CD14-positive monocyte (primary cell): ENCODE measurements at regions not wholly inside any gene's neighbourhood (a gene's known extent, or its start where the extent isn't known, plus 50 kb on each side); places are given as distances from the start of the nearest gene placed in this dataset.

Experiments
- DNase-seq, 3 donors: peaks; one replicate each; pipeline ENCODE4 v3.0.0-alpha.2; 2011 to 2022
- H2AFZ ChIP-seq: 2 replicates; pipeline ENCODE4 v1.6.0; 2012; ENCODE audit warnings: mild to moderate bottlenecking, low read depth, low read length, inconsistent platforms; ENCODE audit not compliant: insufficient read depth, poor library complexity, severe bottlenecking
- H3K27ac ChIP-seq, 2 donors: 1 replicate in 1 of 2; 2 replicates in 1 of 2; pipeline ENCODE4 v1.5.1; 2012 to 2013; ENCODE audit warnings: low read length in 2 of 2, control low read depth in 1 of 2, inconsistent platforms in 1 of 2, low read depth in 1 of 2, mild to moderate bottlenecking in 1 of 2
- H3K27me3 ChIP-seq, 2 donors: one replicate each; pipeline versions ENCODE4 v1.6.0 to v1.6.1; 2011 to 2013; ENCODE audit warnings: low read length in 2 of 2; ENCODE audit not compliant: control insufficient read depth in 2 of 2, insufficient read depth in 2 of 2
- H3K36me3 ChIP-seq, 2 donors: replicated peaks in 1 of 2; 1 replicate in 1 of 2; 2 replicates in 1 of 2; pipeline versions ENCODE4 v1.5.1 to v1.6.1; 2012 to 2013; ENCODE audit warnings: low read length in 2 of 2, control low read depth in 1 of 2, inconsistent platforms in 1 of 2, mild to moderate bottlenecking in 1 of 2; ENCODE audit not compliant: insufficient read depth in 2 of 2, control insufficient read depth in 1 of 2
- H3K4me1 ChIP-seq, 2 donors: 1 replicate in 1 of 2; 2 replicates in 1 of 2; pipeline versions ENCODE4 v1.5.1 to v1.6.1; 2012 to 2013; ENCODE audit warnings: low read length in 2 of 2, control low read depth in 1 of 2, inconsistent platforms in 1 of 2, mild to moderate bottlenecking in 1 of 2, moderate library complexity in 1 of 2; ENCODE audit not compliant: insufficient read depth in 2 of 2, control insufficient read depth in 1 of 2
- H3K4me2 ChIP-seq: replicated peaks from 2 replicates; pipeline ENCODE3; 2012; ENCODE audit warnings: low read length, moderate library complexity, mild to moderate bottlenecking; ENCODE audit not compliant: poor library complexity, severe bottlenecking; ENCODE audit errors: extremely low read depth
- H3K4me3 ChIP-seq, 3 experiments: fragments of 200-600 bp in 1 of 3; sonication (generic) in 1 of 3; replicated peaks in 1 of 3; 1 replicate in 2 of 3; 2 replicates in 1 of 3; pipeline ENCODE4 v1.5.1; 2011 to 2013; ENCODE audit warnings: low read length in 3 of 3, mild to moderate bottlenecking in 3 of 3, control low read depth in 2 of 3, low read depth in 2 of 3, inconsistent platforms in 1 of 3, moderate library complexity in 1 of 3
- H3K79me2 ChIP-seq: 2 replicates; pipeline ENCODE4 v1.6.0; 2012; ENCODE audit warnings: mild to moderate bottlenecking, control low read depth, inconsistent platforms, low read length, moderate library complexity; ENCODE audit not compliant: insufficient read depth
- H3K9ac ChIP-seq: 2 replicates; pipeline ENCODE4 v1.6.0; 2017; ENCODE audit warnings: low read length, mild to moderate bottlenecking; ENCODE audit not compliant: insufficient read depth, poor library complexity, severe bottlenecking
- H3K9me3 ChIP-seq, 2 donors: replicated peaks in 1 of 2; 1 replicate in 1 of 2; 2 replicates in 1 of 2; pipeline versions ENCODE4 v1.5.1 to v1.6.1; 2012 to 2013; ENCODE audit warnings: low read length in 2 of 2, control low read depth in 1 of 2; ENCODE audit not compliant: control insufficient read depth in 1 of 2, insufficient read depth in 1 of 2
- H4K20me1 ChIP-seq: 2 replicates; pipeline ENCODE4 v1.6.0; 2012; ENCODE audit warnings: mild to moderate bottlenecking, low read length, control low read depth, moderate library complexity; ENCODE audit not compliant: insufficient read depth
- H3K27ac Mint-ChIP-seq, 7 donors: one replicate each; pipeline ENCODE4 v1.8.0; 2020; ENCODE audit warnings: mild to moderate bottlenecking in 7 of 7, mixed read lengths in 7 of 7, moderate library complexity in 6 of 7, inconsistent platforms in 2 of 7
- H3K27me3 Mint-ChIP-seq, 3 donors: one replicate each; pipeline ENCODE4 v1.8.0; 2021 to 2022; ENCODE audit warnings: low read depth in 3 of 3, mild to moderate bottlenecking in 3 of 3, mixed read lengths in 3 of 3, moderate library complexity in 3 of 3, inconsistent platforms in 1 of 3
- H3K36me3 Mint-ChIP-seq, 2 donors: one replicate each; pipeline ENCODE4 v1.8.0; 2020; ENCODE audit warnings: mixed read lengths in 2 of 2, inconsistent platforms in 1 of 2, mild to moderate bottlenecking in 1 of 2
- H3K4me1 Mint-ChIP-seq: one replicate; pipeline ENCODE4 v1.8.0; 2020; ENCODE audit warnings: mild to moderate bottlenecking, mixed read lengths
- H3K4me3 Mint-ChIP-seq, 2 donors: one replicate each; pipeline ENCODE4 v1.8.0; 2020; ENCODE audit warnings: mild to moderate bottlenecking in 2 of 2, mixed read lengths in 2 of 2, moderate library complexity in 1 of 2
- H3K9me3 Mint-ChIP-seq, 7 donors: one replicate each; pipeline ENCODE4 v1.8.0; 2020 to 2022; ENCODE audit warnings: mixed read lengths in 7 of 7, mild to moderate bottlenecking in 6 of 7, moderate library complexity in 6 of 7, inconsistent platforms in 2 of 7
- WGBS: methylation state at CpG from one replicate; pipeline ENCODE4 v1.1.5; 2013; ENCODE audit warnings: missing lambda C conversion rate; ENCODE audit not compliant: insufficient coverage; 5-methylcytosine and 5-hydroxymethylcytosine counted together
- intact Hi-C, 2 donors: fragments of 100-400 bp; cut with micrococcal nuclease; formaldehyde crosslinking; loops; one replicate each; pipeline versions ENCODE4 v1.15.0 to v1.15.1; 2023
- TF ChIP-seq, protein P1 (sequence below): fragments of 200-600 bp; IDR thresholded peaks from one replicate; pipeline ENCODE4 v1.8.0; 2022; ENCODE audit warnings: antibody characterized with exemption, mild to moderate bottlenecking

DNA sequence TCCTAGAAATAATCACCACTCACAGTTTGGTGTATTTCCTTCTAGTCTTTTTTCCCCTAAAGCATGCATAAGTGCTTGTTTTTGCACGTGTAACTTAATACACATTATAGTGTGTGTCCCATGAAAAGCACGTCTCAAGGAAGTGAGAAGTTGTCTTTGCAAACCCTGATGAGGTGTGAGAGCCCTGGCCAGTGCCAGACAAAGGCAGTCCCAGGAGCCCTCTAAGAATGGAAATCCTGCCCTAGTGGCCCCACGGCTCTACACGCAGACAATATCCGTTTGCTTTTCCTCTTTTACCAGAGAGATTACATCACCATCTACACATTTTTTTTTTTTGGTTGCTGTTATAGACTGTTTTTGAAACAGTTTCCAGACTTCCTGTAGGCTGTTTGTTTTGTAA is 85.5 kb upstream of the FZD10 start:
- intact Hi-C loops: no loop called here
- no peak for DNase-seq
- H3K27ac Mint-ChIP-seq: no peak overlapping the region
- no peaks in the 10 kb centered on the region for H3K27me3 ChIP-seq
- no peaks in the 10 kb centered on the region for H3K36me3 Mint-ChIP-seq
- no peak overlapping the region for H3K4me2 ChIP-seq
- TF ChIP-seq, protein P1, sequence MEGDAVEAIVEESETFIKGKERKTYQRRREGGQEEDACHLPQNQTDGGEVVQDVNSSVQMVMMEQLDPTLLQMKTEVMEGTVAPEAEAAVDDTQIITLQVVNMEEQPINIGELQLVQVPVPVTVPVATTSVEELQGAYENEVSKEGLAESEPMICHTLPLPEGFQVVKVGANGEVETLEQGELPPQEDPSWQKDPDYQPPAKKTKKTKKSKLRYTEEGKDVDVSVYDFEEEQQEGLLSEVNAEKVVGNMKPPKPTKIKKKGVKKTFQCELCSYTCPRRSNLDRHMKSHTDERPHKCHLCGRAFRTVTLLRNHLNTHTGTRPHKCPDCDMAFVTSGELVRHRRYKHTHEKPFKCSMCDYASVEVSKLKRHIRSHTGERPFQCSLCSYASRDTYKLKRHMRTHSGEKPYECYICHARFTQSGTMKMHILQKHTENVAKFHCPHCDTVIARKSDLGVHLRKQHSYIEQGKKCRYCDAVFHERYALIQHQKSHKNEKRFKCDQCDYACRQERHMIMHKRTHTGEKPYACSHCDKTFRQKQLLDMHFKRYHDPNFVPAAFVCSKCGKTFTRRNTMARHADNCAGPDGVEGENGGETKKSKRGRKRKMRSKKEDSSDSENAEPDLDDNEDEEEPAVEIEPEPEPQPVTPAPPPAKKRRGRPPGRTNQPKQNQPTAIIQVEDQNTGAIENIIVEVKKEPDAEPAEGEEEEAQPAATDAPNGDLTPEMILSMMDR: no peak
- no peaks in the 10 kb centered on the region for H3K4me1 ChIP-seq
- no peaks in the 10 kb centered on the region for H3K79me2 ChIP-seq
- no peak overlapping the region for H2AFZ ChIP-seq
- no peaks in the 10 kb centered on the region for H3K4me1 Mint-ChIP-seq
- peaks cover 15 to 33% of the 10 kb centered on the region in 2 donors for H3K9me3 ChIP-seq
- no peaks in the 10 kb centered on the region for H3K36me3 ChIP-seq
- H3K9me3 Mint-ChIP-seq: peaks cover 9 to 32% (median 17%) of the 10 kb centered on the region in 7 donors
- H3K4me3 Mint-ChIP-seq: no peak overlapping the region
- H3K27me3 Mint-ChIP-seq: peaks cover 0 to 3% (median 1%) of the 10 kb centered on the region in 3 donors
- H3K9ac ChIP-seq: no peak overlapping the region
- H4K20me1 ChIP-seq: no peaks in the 10 kb centered on the region
- no peak overlapping the region for H3K27ac ChIP-seq
- WGBS: no CpG with 5 or more reads among the region's 5 CpGs
- no peak overlapping the region for H3K4me3 ChIP-seq

DNA sequence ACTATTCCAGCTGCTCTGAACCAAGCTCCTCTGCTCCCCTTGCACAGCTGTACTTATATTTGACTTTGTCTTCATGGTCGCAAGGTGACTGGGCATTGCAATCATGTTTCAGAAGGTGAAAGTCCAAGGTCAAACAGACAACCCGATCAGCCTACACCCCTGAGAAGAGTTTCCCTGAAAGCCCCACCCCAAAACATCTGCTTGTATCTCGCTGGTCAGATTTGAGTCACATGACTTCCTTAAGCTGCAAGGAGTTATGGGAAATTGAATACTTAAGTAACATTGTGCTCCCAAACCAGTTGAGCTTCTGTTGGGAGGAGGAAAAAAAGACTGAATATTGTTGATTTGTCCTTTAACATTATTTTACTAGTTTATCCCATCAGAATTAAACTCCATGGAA is 83.4 kb upstream of the FZD10 start:
- Histone ChIP-seq H4K20me1 (no peaks in the 10 kb centered on the region), H3K4me1 (no peaks in the 10 kb centered on the region), H3K27ac (no peak overlapping the region), H3K79me2 (no peaks in the 10 kb centered on the region), H2AFZ (no peak overlapping the region), H3K4me3 (no peak overlapping the region), H3K4me2 (no peak overlapping the region), H3K9ac (no peak overlapping the region), H3K36me3 (no peaks in the 10 kb centered on the region), H3K27me3 (no peaks in the 10 kb centered on the region), H3K9me3 (peaks cover 15 to 31% of the 10 kb centered on the region in 2 donors)
- intact Hi-C loops: no loop called here
- 100% methylated on average over 1 of the region's 3 CpGs for WGBS
- Mint-ChIP-seq H3K9me3 (peaks cover 9 to 29% (median 17%) of the 10 kb centered on the region in 7 donors), H3K27me3 (peaks cover 0 to 3% (median 1%) of the 10 kb centered on the region in 3 donors), H3K4me1 (no peaks in the 10 kb centered on the region), H3K36me3 (no peaks in the 10 kb centered on the region), H3K4me3 (no peak overlapping the region), H3K27ac (no peak overlapping the region)
- no peak for DNase-seq
- TF ChIP-seq, protein P1: no peak
